ENCODE measurements at regions not wholly inside any gene's neighbourhood (a gene's known extent, or its start where the extent isn't known, plus 50 kb on each side); places are given as distances from the start of the nearest gene placed in this dataset.
A peak's percentile ranks its signal among the peaks of the same experiment; 100 is the strongest.
"Not testable (repeated sequence)": the region's sequence is repeated elsewhere in the genome, so short reads cannot be mapped to it uniquely, and the experiment has no call there.

- no peak for DNase-seq
Observed at GRCh38 chr4:124121461-124121971, 591.0 kb downstream of the ANKRD50 start.

GRCh38 chr4:124123181-124123580 is 589.4 kb downstream of the ANKRD50 start:
- no peak for DNase-seq

GRCh38 chr4:124123721-124124120 is 588.8 kb downstream of the ANKRD50 start:
- DNase-seq: no peak

GRCh38 chr4:124131324-124131723 is 581.2 kb downstream of the ANKRD50 start:
- not testable (repeated sequence) for DNase-seq

- no peak for DNase-seq
Observed at GRCh38 chr4:124132161-124132560, 580.4 kb downstream of the ANKRD50 start.

GRCh38 chr4:124133753-124134152 is 578.8 kb downstream of the ANKRD50 start:
- DNase-seq: no peak

- DNase-seq: no peak
Observed at GRCh38 chr4:124135409-124135813, 577.1 kb downstream of the ANKRD50 start.

GRCh38 chr4:124139044-124139443 is 573.5 kb downstream of the ANKRD50 start:
- DNase-seq: no peak

GRCh38 chr4:124143632-124144031 is 568.9 kb downstream of the ANKRD50 start:
- no peak for DNase-seq

- DNase-seq: no peak
Observed at GRCh38 chr4:124144238-124144654, 568.3 kb downstream of the ANKRD50 start.

GRCh38 chr4:124146068-124146467 is 566.5 kb downstream of the ANKRD50 start:
- DNase-seq: no peak

- no peak for DNase-seq
Observed at GRCh38 chr4:124151031-124151430, 561.5 kb downstream of the ANKRD50 start.

- DNase-seq: peak in 2 of 4 experiments; percentile 17 to 18
Observed at GRCh38 chr4:124152132-124152531, 560.4 kb downstream of the ANKRD50 start.

- no peak for DNase-seq
Observed at GRCh38 chr4:124155239-124155638, 557.3 kb downstream of the ANKRD50 start.

GRCh38 chr4:124157396-124158083 is 555.0 kb downstream of the ANKRD50 start:
- no peak for DNase-seq

GRCh38 chr4:124163401-124163800 is 549.1 kb downstream of the ANKRD50 start:
- DNase-seq: no peak

GRCh38 chr4:124167602-124168001 is 544.9 kb downstream of the ANKRD50 start:
- DNase-seq: no peak

GRCh38 chr4:124169524-124169923 is 543.0 kb downstream of the ANKRD50 start:
- not testable (repeated sequence) for DNase-seq

- no peak for DNase-seq
Observed at GRCh38 chr4:124173912-124174311, 538.6 kb downstream of the ANKRD50 start.

- DNase-seq: no peak
Observed at GRCh38 chr4:124177647-124178425, 534.7 kb downstream of the ANKRD50 start.

GRCh38 chr4:124178449-124179021 is 534.0 kb downstream of the ANKRD50 start:
- DNase-seq: peak in 1 of 4 experiments; percentile 4

- DNase-seq: no peak
Observed at GRCh38 chr4:124179506-124180186, 532.9 kb downstream of the ANKRD50 start.

GRCh38 chr4:124181039-124181438 is 531.5 kb downstream of the ANKRD50 start:
- DNase-seq: no peak

All from suppressor macrophage (primary cell).